Upper lobe of right lung (tissue), 1 donor: ENCODE measurements at regions not wholly inside any gene's neighbourhood (a gene's known extent, or its start where the extent isn't known, plus 50 kb on each side); places are given as distances from the start of the nearest gene placed in this dataset.

Experiments
- ATAC-seq: fragments of 200-7000 bp; cut with Tn5 transposase; one replicate; pipeline ENCODE4 v1.9.1; 2020; ENCODE audit warnings: mild to moderate bottlenecking, moderate library complexity
- DNase-seq: peaks from one replicate; pipeline ENCODE4 v3.0.0-alpha.2; 2020
- H3K27ac ChIP-seq: fragments of 200-600 bp; one replicate; pipeline ENCODE4 v1.8.0; 2022
- H3K27me3 ChIP-seq: fragments of 200-600 bp; one replicate; pipeline ENCODE4 v1.8.0; 2022; ENCODE audit warnings: mild to moderate bottlenecking
- H3K36me3 ChIP-seq: fragments of 200-600 bp; one replicate; pipeline ENCODE4 v1.8.0; 2022
- H3K4me1 ChIP-seq: fragments of 200-600 bp; one replicate; pipeline ENCODE4 v1.8.0; 2022
- H3K4me3 ChIP-seq: fragments of 200-600 bp; one replicate; pipeline ENCODE4 v1.8.0; 2022; ENCODE audit warnings: mild to moderate bottlenecking
- H3K9me3 ChIP-seq: fragments of 200-600 bp; one replicate; pipeline ENCODE4 v1.8.0; 2022
- intact Hi-C: fragments of 100-400 bp; cut with DNase I; formaldehyde crosslinking; loops from one replicate; pipeline ENCODE4 v1.11.0; 2022
- TF ChIP-seq, protein P1 (sequence below): fragments of 200-600 bp; IDR thresholded peaks from one replicate; pipeline ENCODE4 v1.8.0; 2022; ENCODE audit warnings: antibody characterized with exemption
- donor health status: DM: no; HTN: yes; CAD: no; lungs with severe emphysema.

DNA sequence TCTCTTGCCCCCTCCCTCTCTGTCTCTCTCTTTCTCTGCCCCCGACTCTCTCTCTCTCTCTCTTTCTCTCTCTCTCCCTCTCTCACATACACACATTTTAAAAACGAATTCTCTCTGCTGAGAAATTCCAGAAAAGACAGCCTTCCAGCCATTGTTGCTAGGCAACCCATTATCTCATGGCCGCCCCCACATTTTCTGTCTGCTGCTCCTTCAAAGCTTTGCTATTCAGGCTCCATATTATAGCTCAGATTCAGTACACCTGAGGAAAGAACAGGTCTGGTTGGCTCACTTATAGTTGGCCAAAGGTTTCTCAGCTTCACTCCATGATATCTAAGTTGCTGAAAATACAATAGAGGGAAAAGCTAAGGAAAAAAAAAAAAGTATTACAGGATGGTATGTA, 174.4 kb upstream of the RADX start:
- ATAC-seq (no peak), DNase-seq (no peak)
- TF ChIP-seq, protein P1, sequence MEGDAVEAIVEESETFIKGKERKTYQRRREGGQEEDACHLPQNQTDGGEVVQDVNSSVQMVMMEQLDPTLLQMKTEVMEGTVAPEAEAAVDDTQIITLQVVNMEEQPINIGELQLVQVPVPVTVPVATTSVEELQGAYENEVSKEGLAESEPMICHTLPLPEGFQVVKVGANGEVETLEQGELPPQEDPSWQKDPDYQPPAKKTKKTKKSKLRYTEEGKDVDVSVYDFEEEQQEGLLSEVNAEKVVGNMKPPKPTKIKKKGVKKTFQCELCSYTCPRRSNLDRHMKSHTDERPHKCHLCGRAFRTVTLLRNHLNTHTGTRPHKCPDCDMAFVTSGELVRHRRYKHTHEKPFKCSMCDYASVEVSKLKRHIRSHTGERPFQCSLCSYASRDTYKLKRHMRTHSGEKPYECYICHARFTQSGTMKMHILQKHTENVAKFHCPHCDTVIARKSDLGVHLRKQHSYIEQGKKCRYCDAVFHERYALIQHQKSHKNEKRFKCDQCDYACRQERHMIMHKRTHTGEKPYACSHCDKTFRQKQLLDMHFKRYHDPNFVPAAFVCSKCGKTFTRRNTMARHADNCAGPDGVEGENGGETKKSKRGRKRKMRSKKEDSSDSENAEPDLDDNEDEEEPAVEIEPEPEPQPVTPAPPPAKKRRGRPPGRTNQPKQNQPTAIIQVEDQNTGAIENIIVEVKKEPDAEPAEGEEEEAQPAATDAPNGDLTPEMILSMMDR = no peak
- Histone ChIP-seq H3K4me3 (no peak overlapping the region), H3K27ac (no peak overlapping the region), H3K4me1 (no peaks in the 10 kb centered on the region), H3K27me3 (no peaks in the 10 kb centered on the region), H3K9me3 (no peaks in the 10 kb centered on the region), H3K36me3 (no peaks in the 10 kb centered on the region)
- intact Hi-C loops = no loop called here

DNA sequence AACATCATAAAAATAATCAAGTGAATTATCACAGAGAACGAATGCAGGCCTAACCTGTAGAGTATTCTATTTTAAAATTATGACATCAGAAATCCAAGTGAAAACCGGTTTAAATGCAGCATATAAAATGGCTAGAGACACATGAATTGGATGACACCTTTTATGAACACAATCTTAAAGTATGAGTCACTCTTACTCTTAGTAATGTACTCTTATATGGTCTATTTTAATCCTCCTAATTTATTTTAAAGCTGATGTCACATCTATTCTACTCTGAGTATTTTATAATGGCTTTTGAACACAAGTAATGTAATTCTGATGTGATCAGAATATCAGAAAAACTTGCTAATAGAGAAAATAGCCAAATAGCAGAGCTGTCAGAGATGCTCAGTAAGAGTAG, 161.4 kb upstream of the RADX start:
- no peak overlapping the region for H3K4me3 ChIP-seq
- no peak overlapping the region for H3K27ac ChIP-seq
- DNase-seq (no peak), ATAC-seq (no peak)
- H3K4me1 ChIP-seq = no peaks in the 10 kb centered on the region
- no peaks in the 10 kb centered on the region for H3K9me3 ChIP-seq
- intact Hi-C loops = no loop called here
- TF ChIP-seq, protein P1 = no peak
- no peaks in the 10 kb centered on the region for H3K36me3 ChIP-seq
- H3K27me3 ChIP-seq = no peaks in the 10 kb centered on the region

DNA sequence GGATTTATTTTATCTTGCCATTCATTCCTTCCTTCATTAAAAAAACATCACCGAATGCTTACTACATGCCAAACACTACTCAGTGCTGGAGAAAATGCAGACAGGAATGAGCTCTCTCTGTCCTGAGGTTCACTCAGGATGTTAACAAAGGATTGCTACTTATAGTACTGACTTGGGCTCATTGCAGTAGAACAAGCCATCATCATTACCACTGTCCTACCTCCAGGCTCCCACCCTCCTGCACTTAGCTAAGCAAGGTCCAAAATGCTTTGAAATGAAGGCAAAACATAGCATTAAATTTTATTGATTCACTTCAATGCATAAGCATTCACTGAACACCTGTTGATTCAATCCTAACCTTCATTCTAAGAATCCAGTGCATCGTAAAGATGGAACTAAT, 159.8 kb upstream of the RADX start:
- Histone ChIP-seq H3K27me3 (no peaks in the 10 kb centered on the region), H3K27ac (no peak overlapping the region), H3K4me1 (no peaks in the 10 kb centered on the region), H3K36me3 (no peaks in the 10 kb centered on the region), H3K4me3 (no peak overlapping the region), H3K9me3 (no peaks in the 10 kb centered on the region)
- no peak for DNase-seq
- no peak for ATAC-seq
- intact Hi-C loops = no loop called here
- TF ChIP-seq, protein P1 = no peak

DNA sequence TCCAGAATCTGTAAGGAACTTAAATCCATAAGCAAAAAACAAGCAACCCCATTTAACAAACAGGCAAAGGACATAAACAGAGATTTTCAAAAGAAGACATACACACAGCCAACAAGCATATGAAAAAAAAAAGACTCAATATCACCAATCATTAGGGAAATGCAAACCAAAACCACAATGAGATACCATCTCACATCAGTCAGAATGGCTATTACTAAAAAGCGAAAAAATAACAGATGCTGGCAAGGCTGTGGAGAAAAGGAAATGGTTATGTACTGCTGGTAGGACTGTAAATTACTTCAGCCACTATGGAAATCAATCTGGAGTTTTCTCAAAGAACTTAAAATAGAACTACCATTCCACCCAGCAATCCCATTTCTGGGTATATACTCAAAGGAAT, 156.8 kb upstream of the RADX start:
- no peaks in the 10 kb centered on the region for H3K27me3 ChIP-seq
- H3K27ac ChIP-seq = no peak overlapping the region
- DNase-seq (no peak), ATAC-seq (no peak)
- no peaks in the 10 kb centered on the region for H3K9me3 ChIP-seq
- H3K4me1 ChIP-seq = no peaks in the 10 kb centered on the region
- no peak overlapping the region for H3K4me3 ChIP-seq
- TF ChIP-seq, protein P1 = no peak
- intact Hi-C loops = no loop called here
- no peaks in the 10 kb centered on the region for H3K36me3 ChIP-seq

DNA sequence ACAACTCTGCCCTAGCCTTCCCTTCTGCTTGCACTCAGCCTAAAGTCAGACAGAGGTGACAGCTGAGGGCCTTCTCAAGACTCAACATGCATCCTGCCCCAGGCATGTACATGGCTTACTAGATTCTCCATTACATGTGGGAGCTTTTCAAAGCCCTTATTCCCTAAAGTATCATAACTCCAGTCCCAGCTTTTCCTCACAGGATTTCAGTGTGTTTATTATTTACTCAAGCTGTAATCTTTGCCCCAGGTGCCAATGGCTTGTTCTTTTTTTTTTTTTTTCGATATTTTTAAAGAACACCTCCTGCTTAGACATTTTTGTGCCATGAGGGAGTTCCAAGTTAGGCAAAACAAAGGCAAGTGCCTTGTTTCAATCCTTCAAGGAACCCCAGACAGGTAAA, 154.0 kb upstream of the RADX start:
- Histone ChIP-seq H3K4me1 (no peaks in the 10 kb centered on the region), H3K9me3 (no peaks in the 10 kb centered on the region), H3K27ac (no peak overlapping the region), H3K4me3 (no peak overlapping the region), H3K27me3 (no peaks in the 10 kb centered on the region), H3K36me3 (no peaks in the 10 kb centered on the region)
- DNase-seq = no peak
- no peak for ATAC-seq
- TF ChIP-seq, protein P1 = no peak
- intact Hi-C loops = no loop called here

DNA sequence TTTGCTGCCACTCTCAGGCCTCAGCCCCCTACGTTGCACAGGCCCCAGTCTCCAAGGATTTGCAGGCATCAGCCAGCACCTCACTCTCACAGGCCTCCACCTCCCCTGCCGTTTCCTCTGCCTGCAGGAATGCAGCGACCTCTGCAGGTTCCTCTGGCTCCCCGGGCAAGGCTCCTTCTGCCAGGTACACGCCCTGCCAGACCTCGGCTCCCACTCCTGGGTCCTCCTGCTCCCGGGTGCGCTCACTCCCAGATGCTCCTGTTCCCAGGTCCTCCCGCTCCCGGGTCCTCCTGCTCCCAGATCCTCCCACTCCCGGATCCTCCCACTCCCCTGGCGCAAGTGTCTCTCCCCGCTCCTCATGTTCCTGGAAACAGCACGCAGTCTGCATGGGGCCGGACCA, 144.4 kb upstream of the RADX start:
- Histone ChIP-seq H3K27ac (no peak overlapping the region), H3K9me3 (no peaks in the 10 kb centered on the region), H3K4me1 (no peaks in the 10 kb centered on the region), H3K36me3 (no peaks in the 10 kb centered on the region), H3K27me3 (no peaks in the 10 kb centered on the region), H3K4me3 (no peak overlapping the region)
- DNase-seq (no peak), ATAC-seq (no peak)
- TF ChIP-seq, protein P1 = no peak
- intact Hi-C loops = no loop called here
